HCT116 (cell line): ENCODE measurements at regions not wholly inside any gene's neighbourhood (a gene's known extent, or its start where the extent isn't known, plus 50 kb on each side); places are given as distances from the start of the nearest gene placed in this dataset.

Experiments
- ATAC-seq: fragments of 200-7000 bp; cut with Tn5 transposase; 2 replicates; pipeline ENCODE4 v1.9.1; 2020; ENCODE audit warnings: mild to moderate bottlenecking, moderate library complexity
- BruUV-seq: library from RNA; stranded (reverse); fragments of 400-500 nt; replicated peaks from 2 replicates; lab custom pipeline; 2021; lab: Mats Ljungman, UMichigan
- CTCF ChIA-PET: fragments of 300-600 bp; sonication (Branson Sonifier 250); formaldehyde crosslinking; loops from one replicate; lab custom pipeline; 2021; ENCODE audit warnings: antibody characterized with exemption; lab: Charles Lee
- POLR2A ChIA-PET: fragments of 300-600, 350-600 bp; sonication (Branson Sonifier 250); formaldehyde crosslinking; loops from one replicate; lab custom pipeline; 2021; ENCODE audit warnings: antibody characterized with exemption; lab: Charles Lee
- RAD21 ChIA-PET, 2 experiments: fragments of 300-600 bp; sonication (Branson Sonifier 250); formaldehyde crosslinking; loops; one replicate each; lab custom pipeline; 2023; ENCODE audit warnings: low total read pairs in 2 of 2; ENCODE audit not compliant: uncharacterized antibody in 2 of 2, unreplicated experiment in 2 of 2, low non-redundant PET in 1 of 2; lab: Charles Lee
- DNase-seq: peaks from one replicate; pipeline ENCODE4 v3.0.0-alpha.2; 2010; ENCODE audit warnings: low read depth, low spot score
- H2AFZ ChIP-seq: fragments of 200-600 bp; shearing (Covaris generic), sonication (generic); 2 replicates; pipeline ENCODE4 v1.6.1; 2017; ENCODE audit warnings: low read depth, mixed run types, mixed read lengths, antibody characterized with exemption, low read length; ENCODE audit not compliant: poor library complexity, severe bottlenecking
- H3K27ac ChIP-seq: 2 replicates; pipeline ENCODE4 v1.5.1; 2012; ENCODE audit warnings: low read depth, low read length
- H3K27me3 ChIP-seq: fragments of 200-600 bp; sonication (generic); 2 replicates; pipeline ENCODE4 v1.6.1; 2016; ENCODE audit warnings: mixed run types, low read length, mixed read lengths; ENCODE audit not compliant: insufficient read depth
- H3K36me3 ChIP-seq, 2 experiments: fragments of 200-500 bp in 1 of 2; fragments of 200-600 bp in 1 of 2; sonication (Bioruptor generic) in 1 of 2; sonication (generic) in 1 of 2; 2 replicates each; pipeline versions ENCODE4 v1.5.1 to v1.6.1; 2014 to 2016; ENCODE audit warnings: low read length in 2 of 2, inconsistent platforms in 1 of 2, mixed read lengths in 1 of 2, mixed run types in 1 of 2; ENCODE audit not compliant: insufficient read depth in 2 of 2, control insufficient read depth in 1 of 2
- H3K4me1 ChIP-seq, 2 experiments: fragments of 200-600 bp in 1 of 2; sonication (generic) in 1 of 2; 2 replicates each; pipeline versions ENCODE4 v1.5.1 to v1.6.1; 2012 to 2017; ENCODE audit warnings: low read length in 2 of 2, inconsistent platforms in 1 of 2, mild to moderate bottlenecking in 1 of 2, mixed read lengths in 1 of 2, mixed run types in 1 of 2, moderate library complexity in 1 of 2; ENCODE audit not compliant: insufficient read depth in 2 of 2, control insufficient read depth in 1 of 2
- H3K4me2 ChIP-seq: fragments of 200-600 bp; sonication (generic); 2 replicates; pipeline ENCODE4 v1.6.1; 2017; ENCODE audit warnings: mixed run types, low read length, mixed read lengths
- H3K4me3 ChIP-seq, 2 experiments: fragments of 200-600 bp in 1 of 2; sonication (generic) in 1 of 2; replicated peaks in 1 of 2; 2 replicates each; pipeline ENCODE4 v1.5.1; 2011 to 2016; ENCODE audit warnings: low read length in 2 of 2, control low read depth in 1 of 2, low read depth in 1 of 2, mild to moderate bottlenecking in 1 of 2, mixed read lengths in 1 of 2, mixed run types in 1 of 2
- H3K79me2 ChIP-seq: fragments of 200-600 bp; sonication (generic); 2 replicates; pipeline ENCODE4 v1.6.1; 2017; ENCODE audit warnings: mild to moderate bottlenecking, mixed run types, low read length, moderate library complexity, mixed read lengths; ENCODE audit not compliant: insufficient read depth
- H3K9ac ChIP-seq: fragments of 200-600 bp; sonication (generic); 2 replicates; pipeline ENCODE4 v1.6.1; 2016; ENCODE audit warnings: low read length, mixed read lengths
- H3K9me2 ChIP-seq: fragments of 200-600 bp; sonication (generic), shearing (Covaris generic); 2 replicates; pipeline ENCODE4 v1.6.1; 2017; ENCODE audit warnings: mixed run types, mild to moderate bottlenecking, moderate library complexity; ENCODE audit not compliant: insufficient read depth
- H3K9me3 ChIP-seq, 2 experiments: fragments of 200-500 bp in 1 of 2; fragments of 200-600 bp in 1 of 2; sonication (Bioruptor generic) in 1 of 2; sonication (generic) in 1 of 2; 2 replicates each; pipeline ENCODE4 v1.6.1; 2014 to 2017; ENCODE audit warnings: low read length in 2 of 2, mixed read lengths in 2 of 2, inconsistent platforms in 1 of 2, low read depth in 1 of 2, mild to moderate bottlenecking in 1 of 2, mixed run types in 1 of 2, moderate library complexity in 1 of 2; ENCODE audit not compliant: control insufficient read depth in 1 of 2, insufficient read depth in 1 of 2
- H4K20me1 ChIP-seq: fragments of 200-600 bp; sonication (generic), shearing (Covaris generic); 2 replicates; pipeline ENCODE4 v1.6.1; 2017; ENCODE audit warnings: mixed run types, mild to moderate bottlenecking, moderate library complexity; ENCODE audit not compliant: insufficient read depth
- ATF3 ChIP-seq: IDR thresholded peaks from 2 replicates; pipeline ENCODE4 v1.6.1; 2012
- CBX3 ChIP-seq: IDR thresholded peaks from 2 replicates; pipeline ENCODE4 v1.6.1; 2012; ENCODE audit warnings: low read depth
- CEBPB ChIP-seq: IDR thresholded peaks from 2 replicates; pipeline ENCODE4 v1.6.1; 2012; ENCODE audit warnings: low read depth
- CTCF ChIP-seq, 3 experiments: fragments of 200-600 bp in 1 of 3; sonication (generic) in 1 of 3; IDR thresholded peaks in 2 of 3; conservative IDR thresholded peaks in 1 of 3; 2 replicates each; pipeline ENCODE4 v1.5.1; 2012 to 2017; ENCODE audit warnings: low read depth in 2 of 3, low read length in 2 of 3, antibody characterized with exemption in 1 of 3, borderline replicate concordance in 1 of 3, control low read depth in 1 of 3, mild to moderate bottlenecking in 1 of 3, mixed read lengths in 1 of 3, mixed run types in 1 of 3, moderate library complexity in 1 of 3; ENCODE audit not compliant: insufficient read depth in 1 of 3
- EGR1 ChIP-seq: IDR thresholded peaks from 2 replicates; pipeline ENCODE4 v1.6.1; 2012; ENCODE audit warnings: low read depth
- ELF1 ChIP-seq: IDR thresholded peaks from 2 replicates; pipeline ENCODE4 v1.6.1; 2012; ENCODE audit warnings: low read depth, borderline replicate concordance
- EZH2phosphoT487 ChIP-seq: fragments of 200-600 bp; IDR thresholded peaks from 2 replicates; pipeline ENCODE4 v1.6.1; 2018; ENCODE audit warnings: antibody characterized with exemption, borderline replicate concordance
- FOSL1 ChIP-seq: IDR thresholded peaks from 2 replicates; pipeline ENCODE4 v1.6.1; 2012; ENCODE audit warnings: low read depth
- JUND ChIP-seq: IDR thresholded peaks from 2 replicates; pipeline ENCODE4 v1.6.1; 2012
- MAX ChIP-seq: IDR thresholded peaks from 2 replicates; pipeline ENCODE4 v1.6.1; 2012
- POLR2A ChIP-seq: IDR thresholded peaks from 2 replicates; pipeline ENCODE4 v1.7.0; 2011; ENCODE audit warnings: borderline replicate concordance; ENCODE audit not compliant: insufficient read depth, insufficient read length; ENCODE audit errors: extremely low read depth
- RAD21 ChIP-seq: IDR thresholded peaks from 2 replicates; pipeline ENCODE4 v1.6.1; 2012; ENCODE audit warnings: low read depth, mild to moderate bottlenecking
- REST ChIP-seq: IDR thresholded peaks from 2 replicates; pipeline ENCODE4 v1.6.1; 2012; ENCODE audit warnings: low read depth
- SIN3A ChIP-seq: IDR thresholded peaks from 2 replicates; pipeline ENCODE4 v1.6.1; 2012; ENCODE audit warnings: low read depth
- SP1 ChIP-seq: IDR thresholded peaks from 2 replicates; pipeline ENCODE4 v1.6.1; 2012; ENCODE audit warnings: low read depth
- SRF ChIP-seq: IDR thresholded peaks from 2 replicates; pipeline ENCODE4 v1.6.1; 2012; ENCODE audit warnings: low read depth
- TCF7L2 ChIP-seq: IDR thresholded peaks from 2 replicates; pipeline ENCODE4 v1.7.0; 2011; ENCODE audit warnings: borderline replicate concordance, inconsistent platforms; ENCODE audit not compliant: insufficient read depth, insufficient read length; ENCODE audit errors: extremely low read depth
- YY1 ChIP-seq: IDR thresholded peaks from 2 replicates; pipeline ENCODE4 v1.6.1; 2011; ENCODE audit warnings: low read length, low read depth, moderate library complexity, mild to moderate bottlenecking; ENCODE audit not compliant: insufficient replicate concordance; ENCODE audit errors: extremely low read depth
- ZFX ChIP-seq: fragments of 450-650 bp; IDR thresholded peaks from 2 replicates; pipeline ENCODE4 v1.6.1; 2017
- ZNF274 ChIP-seq: fragments of 200-500 bp; sonication (Bioruptor generic); IDR thresholded peaks from 2 replicates; pipeline ENCODE4 v1.6.1; 2014; ENCODE audit warnings: mild to moderate bottlenecking, low read depth, low read length, inconsistent platforms
- intact Hi-C: fragments of 100-400 bp; cut with micrococcal nuclease; formaldehyde crosslinking; loops from 2 replicates; pipeline ENCODE4 v1.10.0; 2022

- no peak overlapping the region for H3K4me2 ChIP-seq
- H3K4me3 ChIP-seq: no peak overlapping the region
- no peak overlapping the region for H2AFZ ChIP-seq
- ATAC-seq (no peak), DNase-seq (no peak)
- H3K9ac ChIP-seq: no peak overlapping the region
- no peaks in the 10 kb centered on the region for H3K36me3 ChIP-seq
- H3K27me3 ChIP-seq: no peaks in the 10 kb centered on the region
- H3K79me2 ChIP-seq: no peaks in the 10 kb centered on the region
- no peak for TF ChIP-seq CBX3
- no peak for TF ChIP-seq REST
- TF ChIP-seq ZFX: no peak
- no peak for TF ChIP-seq SIN3A
- no peak for TF ChIP-seq SP1
- TF ChIP-seq CEBPB: no peak
- TF ChIP-seq POLR2A: no peak
- no peak for TF ChIP-seq EZH2phosphoT487
- TF ChIP-seq EGR1: no peak
- TF ChIP-seq ELF1: no peak
- TF ChIP-seq JUND: no peak
- no peak for TF ChIP-seq MAX
- no peak for TF ChIP-seq CTCF (IDR thresholded peaks at IDR 0.05 in 2 of 3, conservative IDR thresholded peaks at IDR 0.05 in 1 of 3; ENCODE audit: borderline replicate concordance in 1 of 3, insufficient read depth in 1 of 3, low read depth in 2 of 3, low read length in 2 of 3)
- TF ChIP-seq FOSL1: no peak
- TF ChIP-seq RAD21: no peak
- no peak for TF ChIP-seq SRF
- no peak for TF ChIP-seq ZNF274
- TF ChIP-seq YY1: no peak
- no peak for TF ChIP-seq ATF3
- TF ChIP-seq TCF7L2: no peak
- ChIA-PET CTCF (no interaction called here), POLR2A (no interaction called here), RAD21 (no interaction called here)
- H3K9me2 ChIP-seq: no peaks in the 10 kb centered on the region
- BruUV-seq: no TSS peak
- H3K4me1 ChIP-seq: no peaks in the 10 kb centered on the region
- no peaks in the 10 kb centered on the region for H4K20me1 ChIP-seq
- H3K27ac ChIP-seq: no peak overlapping the region
- intact Hi-C loops: no loop called here
- H3K9me3 ChIP-seq: peaks cover 0 to 5% of the 10 kb centered on the region in 2 experiments; a peak in 1 of 4 replicates
Measured at GRCh38 chr17:33508215-33508614, 215.1 kb upstream of the ASIC2 start.
